Muscle layer of colon (tissue), 2 donors: ENCODE measurements at regions not wholly inside any gene's neighbourhood (a gene's known extent, or its start where the extent isn't known, plus 50 kb on each side); places are given as distances from the start of the nearest gene placed in this dataset.

ENCODE experiments used
- H3K27ac ChIP-seq: one replicate; pipeline ENCODE4 v1.7.0; 2013; ENCODE audit warnings: low read depth, mild to moderate bottlenecking, low read length, moderate library complexity
- H3K27me3 ChIP-seq, 2 donors: one replicate each; pipeline ENCODE4 v1.7.0; 2013; ENCODE audit warnings: low read length in 2 of 2, mild to moderate bottlenecking in 2 of 2; ENCODE audit not compliant: insufficient read depth in 2 of 2, control insufficient read depth in 1 of 2
- H3K36me3 ChIP-seq: one replicate; pipeline ENCODE4 v1.7.0; 2013; ENCODE audit warnings: mild to moderate bottlenecking, low read length; ENCODE audit not compliant: insufficient read depth
- H3K4me1 ChIP-seq: one replicate; pipeline ENCODE4 v1.7.0; 2013; ENCODE audit warnings: mild to moderate bottlenecking, low read length; ENCODE audit not compliant: insufficient read depth
- H3K4me3 ChIP-seq, 2 donors: one replicate each; pipeline ENCODE4 v1.7.0; 2013; ENCODE audit warnings: low read length in 2 of 2, low read depth in 1 of 2, mild to moderate bottlenecking in 1 of 2, moderate library complexity in 1 of 2
- H3K9ac ChIP-seq: one replicate; pipeline ENCODE4 v1.7.0; 2013; ENCODE audit warnings: low read length
- H3K9me3 ChIP-seq: one replicate; pipeline ENCODE4 v1.7.0; 2013; ENCODE audit warnings: mild to moderate bottlenecking, low read length
- donor health status: abdominal sarcoma.
- donor health status: Adenocarcinoma of cecum.

GRCh38 chr18:40929399-40929798, 1025.6 kb upstream of the PIK3C3 start:
- no peak overlapping the region for H3K9ac ChIP-seq
- no peaks in the 10 kb centered on the region for H3K9me3 ChIP-seq
- H3K4me3 ChIP-seq: no peak overlapping the region
- H3K4me1 ChIP-seq: no peaks in the 10 kb centered on the region
- H3K27me3 ChIP-seq: no peaks in the 10 kb centered on the region
- no peak overlapping the region for H3K27ac ChIP-seq
- no peaks in the 10 kb centered on the region for H3K36me3 ChIP-seq

GRCh38 chr18:40926679-40927078, 1028.4 kb upstream of the PIK3C3 start:
- no peaks in the 10 kb centered on the region for H3K36me3 ChIP-seq
- H3K4me3 ChIP-seq: no peak overlapping the region
- H3K4me1 ChIP-seq: no peaks in the 10 kb centered on the region
- H3K27me3 ChIP-seq: no peaks in the 10 kb centered on the region
- H3K27ac ChIP-seq: no peak overlapping the region
- no peaks in the 10 kb centered on the region for H3K9me3 ChIP-seq
- H3K9ac ChIP-seq: no peak overlapping the region

GRCh38 chr18:40925071-40925541, 1029.9 kb upstream of the PIK3C3 start:
- H3K36me3 ChIP-seq: no peaks in the 10 kb centered on the region
- H3K9me3 ChIP-seq: no peaks in the 10 kb centered on the region
- no peak overlapping the region for H3K9ac ChIP-seq
- no peaks in the 10 kb centered on the region for H3K4me1 ChIP-seq
- H3K27ac ChIP-seq: no peak overlapping the region
- H3K27me3 ChIP-seq: no peaks in the 10 kb centered on the region
- no peak overlapping the region for H3K4me3 ChIP-seq

- H3K4me3 ChIP-seq: no peak overlapping the region
- no peak overlapping the region for H3K9ac ChIP-seq
- no peaks in the 10 kb centered on the region for H3K4me1 ChIP-seq
- no peaks in the 10 kb centered on the region for H3K27me3 ChIP-seq
- no peaks in the 10 kb centered on the region for H3K36me3 ChIP-seq
- no peak overlapping the region for H3K27ac ChIP-seq
- no peaks in the 10 kb centered on the region for H3K9me3 ChIP-seq
Observed at GRCh38 chr18:40921845-40922629, 1033.0 kb upstream of the PIK3C3 start.

GRCh38 chr18:40917056-40917455, 1038.0 kb upstream of the PIK3C3 start:
- H3K4me1 ChIP-seq: no peaks in the 10 kb centered on the region
- no peaks in the 10 kb centered on the region for H3K9me3 ChIP-seq
- no peak overlapping the region for H3K27ac ChIP-seq
- H3K27me3 ChIP-seq: no peaks in the 10 kb centered on the region
- no peak overlapping the region for H3K9ac ChIP-seq
- no peak overlapping the region for H3K4me3 ChIP-seq
- no peaks in the 10 kb centered on the region for H3K36me3 ChIP-seq

GRCh38 chr18:40915724-40916123, 1039.3 kb upstream of the PIK3C3 start:
- Histone ChIP-seq H3K36me3 (no peaks in the 10 kb centered on the region), H3K9ac (no peak overlapping the region), H3K9me3 (no peaks in the 10 kb centered on the region), H3K4me3 (no peak overlapping the region), H3K27ac (no peak overlapping the region), H3K27me3 (no peaks in the 10 kb centered on the region), H3K4me1 (no peaks in the 10 kb centered on the region)

GRCh38 chr18:40911582-40912254, 1043.3 kb upstream of the PIK3C3 start:
- no peaks in the 10 kb centered on the region for H3K27me3 ChIP-seq
- H3K4me3 ChIP-seq: no peak overlapping the region
- H3K9me3 ChIP-seq: no peaks in the 10 kb centered on the region
- H3K27ac ChIP-seq: no peak overlapping the region
- no peaks in the 10 kb centered on the region for H3K4me1 ChIP-seq
- H3K36me3 ChIP-seq: no peaks in the 10 kb centered on the region
- no peak overlapping the region for H3K9ac ChIP-seq

- H3K36me3 ChIP-seq: no peaks in the 10 kb centered on the region
- H3K4me1 ChIP-seq: no peaks in the 10 kb centered on the region
- no peak overlapping the region for H3K27ac ChIP-seq
- H3K9me3 ChIP-seq: no peaks in the 10 kb centered on the region
- no peak overlapping the region for H3K9ac ChIP-seq
- H3K27me3 ChIP-seq: no peaks in the 10 kb centered on the region
- H3K4me3 ChIP-seq: no peak overlapping the region
Observed at GRCh38 chr18:40911041-40911440, 1044.0 kb upstream of the PIK3C3 start.

GRCh38 chr18:40907842-40908241, 1047.2 kb upstream of the PIK3C3 start:
- Histone ChIP-seq H3K27ac (no peak overlapping the region), H3K4me1 (no peaks in the 10 kb centered on the region), H3K4me3 (no peak overlapping the region), H3K9ac (no peak overlapping the region), H3K27me3 (no peaks in the 10 kb centered on the region), H3K9me3 (no peaks in the 10 kb centered on the region), H3K36me3 (no peaks in the 10 kb centered on the region)

GRCh38 chr18:40904295-40904694, 1050.7 kb upstream of the PIK3C3 start:
- H3K36me3 ChIP-seq: no peaks in the 10 kb centered on the region

GRCh38 chr18:40902436-40902835, 1052.6 kb upstream of the PIK3C3 start:
- Histone ChIP-seq H3K36me3 (no peaks in the 10 kb centered on the region), H3K27ac (no peak overlapping the region), H3K27me3 (no peaks in the 10 kb centered on the region), H3K9ac (no peak overlapping the region), H3K9me3 (no peaks in the 10 kb centered on the region), H3K4me3 (no peak overlapping the region), H3K4me1 (no peaks in the 10 kb centered on the region)

More at GRCh38 chr18:40904295-40904694, 1050.7 kb upstream of the PIK3C3 start:
- H3K9ac ChIP-seq: no peak overlapping the region
- no peaks in the 10 kb centered on the region for H3K9me3 ChIP-seq
- H3K4me3 ChIP-seq: no peak overlapping the region
- no peak overlapping the region for H3K27ac ChIP-seq
- H3K27me3 ChIP-seq: no peaks in the 10 kb centered on the region
- no peaks in the 10 kb centered on the region for H3K4me1 ChIP-seq
